ENCODE measurements at regions not wholly inside any gene's neighbourhood (a gene's known extent, or its start where the extent isn't known, plus 50 kb on each side); places are given as distances from the start of the nearest gene placed in this dataset.

DNA sequence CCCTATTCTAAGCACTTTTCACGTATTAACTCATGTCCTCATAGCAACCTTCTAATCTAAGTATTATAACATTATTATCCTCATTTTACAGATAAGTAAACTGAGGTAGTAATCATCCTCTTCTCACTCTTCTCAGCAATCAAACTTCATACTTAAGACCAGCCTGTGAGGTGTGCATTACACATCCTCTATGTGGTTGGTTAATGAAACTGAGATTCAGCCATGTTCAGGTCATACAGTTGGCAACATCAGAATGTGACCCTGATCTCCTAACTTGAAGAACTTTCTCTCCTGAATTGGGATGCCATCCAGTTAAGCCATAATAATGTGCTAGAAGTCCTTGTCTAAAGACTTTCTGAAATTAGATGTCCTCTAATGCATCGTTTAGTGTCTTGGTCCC is 275.1 kb upstream of the ANKRD55 start:
- TF ChIP-seq, protein P1, sequence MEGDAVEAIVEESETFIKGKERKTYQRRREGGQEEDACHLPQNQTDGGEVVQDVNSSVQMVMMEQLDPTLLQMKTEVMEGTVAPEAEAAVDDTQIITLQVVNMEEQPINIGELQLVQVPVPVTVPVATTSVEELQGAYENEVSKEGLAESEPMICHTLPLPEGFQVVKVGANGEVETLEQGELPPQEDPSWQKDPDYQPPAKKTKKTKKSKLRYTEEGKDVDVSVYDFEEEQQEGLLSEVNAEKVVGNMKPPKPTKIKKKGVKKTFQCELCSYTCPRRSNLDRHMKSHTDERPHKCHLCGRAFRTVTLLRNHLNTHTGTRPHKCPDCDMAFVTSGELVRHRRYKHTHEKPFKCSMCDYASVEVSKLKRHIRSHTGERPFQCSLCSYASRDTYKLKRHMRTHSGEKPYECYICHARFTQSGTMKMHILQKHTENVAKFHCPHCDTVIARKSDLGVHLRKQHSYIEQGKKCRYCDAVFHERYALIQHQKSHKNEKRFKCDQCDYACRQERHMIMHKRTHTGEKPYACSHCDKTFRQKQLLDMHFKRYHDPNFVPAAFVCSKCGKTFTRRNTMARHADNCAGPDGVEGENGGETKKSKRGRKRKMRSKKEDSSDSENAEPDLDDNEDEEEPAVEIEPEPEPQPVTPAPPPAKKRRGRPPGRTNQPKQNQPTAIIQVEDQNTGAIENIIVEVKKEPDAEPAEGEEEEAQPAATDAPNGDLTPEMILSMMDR (IDR thresholded peaks at IDR 0.05) = no peak
- TF ChIP-seq POLR2A (IDR thresholded peaks at IDR 0.05) = no peak
